SH-SY5Y (cell line): ENCODE measurements at regions not wholly inside any gene's neighbourhood (a gene's known extent, or its start where the extent isn't known, plus 50 kb on each side); places are given as distances from the start of the nearest gene placed in this dataset.

Source experiments
- GATA2 ChIP-seq: IDR thresholded peaks from 2 replicates; pipeline ENCODE4 v1.6.1; 2011; ENCODE audit warnings: mild to moderate bottlenecking, low read depth, low read length
- GATA3 ChIP-seq: IDR thresholded peaks from 2 replicates; pipeline ENCODE4 v1.6.1; 2011; ENCODE audit warnings: low read depth, mild to moderate bottlenecking, low read length, moderate library complexity

DNA sequence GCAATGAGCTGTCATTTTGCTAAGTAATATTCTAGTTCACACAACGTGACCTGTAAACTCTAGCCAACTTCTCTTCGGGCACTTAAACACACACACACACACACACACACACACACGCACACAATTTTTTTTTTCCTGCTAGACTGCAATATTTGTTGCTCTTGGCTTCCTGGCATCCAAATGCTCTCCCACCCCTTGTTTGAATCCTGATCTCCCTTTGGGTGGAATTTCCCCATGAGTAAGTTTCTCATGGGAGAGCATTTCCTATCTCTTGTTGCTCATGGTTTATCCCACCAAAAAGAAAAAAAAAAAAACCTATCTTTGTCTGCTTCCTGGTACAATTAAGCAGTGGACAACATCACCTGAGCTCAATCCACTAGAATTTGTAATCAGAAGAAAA is 54.7 kb upstream of the TSLP start:
- no peak for TF ChIP-seq GATA2
- TF ChIP-seq GATA3 = no peak
